ENCODE measurements at regions not wholly inside any gene's neighbourhood (a gene's known extent, or its start where the extent isn't known, plus 50 kb on each side); places are given as distances from the start of the nearest gene placed in this dataset.
"Not testable (repeated sequence)": the region's sequence is repeated elsewhere in the genome, so short reads cannot be mapped to it uniquely, and the experiment has no call there.

GRCh38 chr16:56013962-56014552 lies 138.9 kb upstream of the CES5A start:
- Histone ChIP-seq H3K27ac (ENCODE audit: low read depth, low read length) (no peak overlapping the region), H3K4me1 (ENCODE audit: insufficient read depth, low read length) (no peaks in the 10 kb centered on the region), H3K9ac (ENCODE audit: low read depth, low read length) (no peak overlapping the region), H3K36me3 (ENCODE audit: insufficient read depth, low read length) (no peaks in the 10 kb centered on the region), H3K9me3 (ENCODE audit: insufficient read depth, low read depth, low read length) (no peaks in the 10 kb centered on the region), H3K27me3 (ENCODE audit: insufficient read depth, low read length) (peaks cover 4% of the 10 kb centered on the region; the same call in 1 of the 2 replicates), H3K4me3 (ENCODE audit: low read length) (no peak overlapping the region)
- 25% methylated on average over 6 of the region's 6 CpGs for WGBS

DNA sequence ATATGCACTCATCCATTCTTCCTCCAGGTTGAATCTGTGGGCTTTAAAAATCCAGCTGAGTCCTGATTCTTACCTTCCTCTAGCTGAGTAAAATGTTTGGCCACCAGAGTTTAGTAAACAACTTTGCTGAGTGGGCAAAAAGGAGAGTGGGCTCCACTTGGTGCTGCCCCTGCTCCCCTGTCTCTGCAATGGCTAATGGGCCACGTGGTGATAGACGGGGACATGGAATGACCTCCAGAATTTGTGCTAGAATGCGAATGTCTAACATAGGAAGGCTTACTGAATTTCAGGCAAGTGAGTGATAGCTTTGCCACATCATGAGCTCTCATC lies 137.3 kb upstream of the CES5A start:
- H3K4me1 ChIP-seq (ENCODE audit: insufficient read depth, low read length): peaks cover 4% of the 10 kb centered on the region; the same call in 1 of the 2 replicates
- H3K27ac ChIP-seq (ENCODE audit: low read depth, low read length): no peak overlapping the region
- peaks cover 4% of the 10 kb centered on the region; the same call in 1 of the 2 replicates for H3K27me3 ChIP-seq (ENCODE audit: insufficient read depth, low read length)
- no peaks in the 10 kb centered on the region for H3K36me3 ChIP-seq (ENCODE audit: insufficient read depth, low read length)
- H3K9me3 ChIP-seq (ENCODE audit: insufficient read depth, low read depth, low read length): no peaks in the 10 kb centered on the region
- 63% methylated on average over 3 of the region's 3 CpGs for WGBS
- H3K9ac ChIP-seq (ENCODE audit: low read depth, low read length): no peak overlapping the region
- no peak overlapping the region for H3K4me3 ChIP-seq (ENCODE audit: low read length)

GRCh38 chr16:56011808-56012481 lies 136.8 kb upstream of the CES5A start:
- WGBS: 75% methylated on average over 3 of the region's 3 CpGs
- H3K27me3 ChIP-seq (ENCODE audit: insufficient read depth, low read length): peaks cover 4% of the 10 kb centered on the region; the same call in 1 of the 2 replicates
- no peak overlapping the region for H3K9ac ChIP-seq (ENCODE audit: low read depth, low read length)

DNA sequence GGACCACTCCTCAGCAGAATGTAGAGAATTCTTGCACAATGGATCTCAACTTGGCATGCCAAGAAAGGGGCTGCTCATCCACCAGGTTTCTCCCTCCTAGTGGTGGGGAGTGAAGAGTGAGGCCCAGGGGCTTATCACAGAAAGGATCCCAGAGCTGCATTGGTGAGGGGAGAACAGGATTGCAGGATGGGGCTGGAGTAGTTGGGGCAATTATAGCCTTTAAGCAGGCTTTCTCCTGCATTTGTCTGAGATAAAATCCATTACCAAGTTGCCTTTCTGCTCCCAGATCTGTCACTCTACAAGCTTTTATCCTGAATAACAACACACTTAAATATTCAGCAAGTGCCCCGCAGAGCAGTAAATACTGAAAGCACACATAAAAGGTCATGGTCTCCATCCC lies 130.8 kb upstream of the CES5A start:
- 49% methylated on average over 1 of the region's 1 CpG for WGBS
- Histone ChIP-seq H3K9ac (ENCODE audit: low read depth, low read length) (no peak overlapping the region), H3K4me1 (ENCODE audit: insufficient read depth, low read length) (peaks cover 10% of the 10 kb centered on the region; the same call in 1 of the 2 replicates), H3K9me3 (ENCODE audit: insufficient read depth, low read depth, low read length) (no peaks in the 10 kb centered on the region), H3K27me3 (ENCODE audit: insufficient read depth, low read length) (no peaks in the 10 kb centered on the region), H3K4me3 (ENCODE audit: low read length) (no peak overlapping the region), H3K36me3 (ENCODE audit: insufficient read depth, low read length) (no peaks in the 10 kb centered on the region), H3K27ac (ENCODE audit: low read depth, low read length) (no peak overlapping the region)

More at GRCh38 chr16:56011808-56012481, 136.8 kb upstream of the CES5A start:
- no peak overlapping the region for H3K4me3 ChIP-seq (ENCODE audit: low read length)
- no peaks in the 10 kb centered on the region for H3K36me3 ChIP-seq (ENCODE audit: insufficient read depth, low read length)
- H3K4me1 ChIP-seq (ENCODE audit: insufficient read depth, low read length): peaks cover 4% of the 10 kb centered on the region; the same call in 1 of the 2 replicates
- no peak overlapping the region for H3K27ac ChIP-seq (ENCODE audit: low read depth, low read length)
- no peaks in the 10 kb centered on the region for H3K9me3 ChIP-seq (ENCODE audit: insufficient read depth, low read depth, low read length)

DNA sequence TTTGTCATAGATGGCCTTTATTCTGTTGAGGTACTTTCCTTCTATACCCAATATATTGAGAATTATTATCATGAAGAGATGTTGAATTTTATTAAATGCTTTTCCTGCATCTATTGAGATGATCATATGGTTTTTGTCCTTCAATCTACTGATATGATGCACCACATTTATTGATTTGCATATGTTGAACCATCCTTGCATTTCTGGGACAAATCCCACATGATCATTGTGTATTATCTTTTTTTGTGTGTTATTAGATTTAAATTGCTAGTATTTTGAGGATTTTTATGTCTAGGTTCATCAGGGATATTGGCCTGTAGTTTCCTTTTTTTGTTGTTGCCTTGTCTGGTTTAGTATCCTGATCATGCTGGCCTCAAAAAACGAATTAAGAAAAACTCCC lies 124.5 kb upstream of the CES5A start:
- H3K4me1 ChIP-seq (ENCODE audit: insufficient read depth, low read length): no peaks in the 10 kb centered on the region
- WGBS: no CpG with 5 or more reads among the region's 1 CpG
- H3K9ac ChIP-seq (ENCODE audit: low read depth, low read length): no peak overlapping the region
- H3K27ac ChIP-seq (ENCODE audit: low read depth, low read length): no peak overlapping the region
- H3K27me3 ChIP-seq (ENCODE audit: insufficient read depth, low read length): no peaks in the 10 kb centered on the region
- no peaks in the 10 kb centered on the region for H3K36me3 ChIP-seq (ENCODE audit: insufficient read depth, low read length)
- H3K4me3 ChIP-seq (ENCODE audit: low read length): no peak overlapping the region
- no peaks in the 10 kb centered on the region for H3K9me3 ChIP-seq (ENCODE audit: insufficient read depth, low read depth, low read length)

- no peak overlapping the region for H3K4me3 ChIP-seq (ENCODE audit: low read length)
Observed at GRCh38 chr16:55993088-55993487, 117.9 kb upstream of the CES5A start.

DNA sequence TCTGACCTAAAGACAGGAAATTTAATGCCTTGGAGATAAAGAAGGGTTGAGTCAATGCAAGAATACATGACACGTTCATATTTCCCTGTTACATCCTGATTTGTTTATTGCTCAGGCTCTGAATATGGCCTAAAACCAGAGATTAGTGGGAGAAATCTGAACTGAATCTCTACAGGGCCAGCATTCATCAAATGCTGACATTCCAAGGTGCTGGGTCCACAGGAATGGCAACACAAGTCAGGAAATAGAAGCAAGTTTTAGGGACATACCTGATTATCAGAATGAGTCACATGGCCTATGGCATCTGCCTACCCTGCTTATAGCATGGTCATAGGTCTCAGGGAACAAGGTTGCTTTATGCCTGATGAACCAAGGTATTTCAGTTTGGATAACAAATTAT lies 117.4 kb upstream of the CES5A start:
- WGBS: 93% methylated on average over 1 of the region's 1 CpG
- no peaks in the 10 kb centered on the region for H3K27me3 ChIP-seq (ENCODE audit: insufficient read depth, low read length)
- H3K9me3 ChIP-seq (ENCODE audit: insufficient read depth, low read depth, low read length): peaks cover 9% of the 10 kb centered on the region
- H3K4me3 ChIP-seq (ENCODE audit: low read length): no peak overlapping the region
- no peak overlapping the region for H3K27ac ChIP-seq (ENCODE audit: low read depth, low read length)
- H3K9ac ChIP-seq (ENCODE audit: low read depth, low read length): no peak overlapping the region
- no peaks in the 10 kb centered on the region for H3K4me1 ChIP-seq (ENCODE audit: insufficient read depth, low read length)
- no peaks in the 10 kb centered on the region for H3K36me3 ChIP-seq (ENCODE audit: insufficient read depth, low read length)

More at GRCh38 chr16:55993088-55993487, 117.9 kb upstream of the CES5A start:
- Histone ChIP-seq H3K9ac (ENCODE audit: low read depth, low read length) (no peak overlapping the region), H3K9me3 (ENCODE audit: insufficient read depth, low read depth, low read length) (0 out of 2 replicates have a peak, but pooled peaks cover 5% of the 10 kb centered on the region), H3K27ac (ENCODE audit: low read depth, low read length) (no peak overlapping the region), H3K36me3 (ENCODE audit: insufficient read depth, low read length) (no peaks in the 10 kb centered on the region), H3K4me1 (ENCODE audit: insufficient read depth, low read length) (no peaks in the 10 kb centered on the region), H3K27me3 (ENCODE audit: insufficient read depth, low read length) (no peaks in the 10 kb centered on the region)
- WGBS: 90% methylated on average over 3 of the region's 3 CpGs

GRCh38 chr16:55991843-55992242 lies 116.7 kb upstream of the CES5A start:
- Histone ChIP-seq H3K9ac (ENCODE audit: low read depth, low read length) (no peak overlapping the region), H3K27me3 (ENCODE audit: insufficient read depth, low read length) (no peaks in the 10 kb centered on the region), H3K9me3 (ENCODE audit: insufficient read depth, low read depth, low read length) (peaks cover 9% of the 10 kb centered on the region), H3K4me1 (ENCODE audit: insufficient read depth, low read length) (no peaks in the 10 kb centered on the region), H3K4me3 (ENCODE audit: low read length) (no peak overlapping the region), H3K36me3 (ENCODE audit: insufficient read depth, low read length) (no peaks in the 10 kb centered on the region), H3K27ac (ENCODE audit: low read depth, low read length) (no peak overlapping the region)
- 94% methylated on average over 2 of the region's 2 CpGs for WGBS

DNA sequence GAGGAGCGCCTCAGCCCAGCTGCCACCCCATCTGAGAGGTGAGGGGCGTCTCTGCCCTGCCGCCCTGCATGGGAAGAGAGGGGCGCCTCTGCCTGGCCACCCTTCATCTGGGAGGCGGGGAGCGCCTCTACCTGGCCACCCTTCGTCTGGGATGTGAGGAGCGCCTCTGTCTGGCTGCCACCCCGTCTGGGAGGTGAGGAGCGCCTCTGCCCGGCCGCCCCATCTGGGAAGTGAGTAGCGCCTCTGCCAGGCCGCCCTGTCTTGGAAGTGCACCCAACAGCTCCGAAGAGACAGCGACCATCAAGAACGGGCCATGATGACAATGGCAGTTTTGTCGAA lies 114.4 kb upstream of the CES5A start:
- no peaks in the 10 kb centered on the region for H3K36me3 ChIP-seq (ENCODE audit: insufficient read depth, low read length)
- H3K9me3 ChIP-seq (ENCODE audit: insufficient read depth, low read depth, low read length): peaks cover 9% of the 10 kb centered on the region
- H3K4me1 ChIP-seq (ENCODE audit: insufficient read depth, low read length): no peaks in the 10 kb centered on the region
- no peak overlapping the region for H3K9ac ChIP-seq (ENCODE audit: low read depth, low read length)
- no peak overlapping the region for H3K27ac ChIP-seq (ENCODE audit: low read depth, low read length)
- WGBS: 97% methylated on average over 18 of the region's 18 CpGs
- H3K27me3 ChIP-seq (ENCODE audit: insufficient read depth, low read length): no peaks in the 10 kb centered on the region
- no peak overlapping the region for H3K4me3 ChIP-seq (ENCODE audit: low read length)

DNA sequence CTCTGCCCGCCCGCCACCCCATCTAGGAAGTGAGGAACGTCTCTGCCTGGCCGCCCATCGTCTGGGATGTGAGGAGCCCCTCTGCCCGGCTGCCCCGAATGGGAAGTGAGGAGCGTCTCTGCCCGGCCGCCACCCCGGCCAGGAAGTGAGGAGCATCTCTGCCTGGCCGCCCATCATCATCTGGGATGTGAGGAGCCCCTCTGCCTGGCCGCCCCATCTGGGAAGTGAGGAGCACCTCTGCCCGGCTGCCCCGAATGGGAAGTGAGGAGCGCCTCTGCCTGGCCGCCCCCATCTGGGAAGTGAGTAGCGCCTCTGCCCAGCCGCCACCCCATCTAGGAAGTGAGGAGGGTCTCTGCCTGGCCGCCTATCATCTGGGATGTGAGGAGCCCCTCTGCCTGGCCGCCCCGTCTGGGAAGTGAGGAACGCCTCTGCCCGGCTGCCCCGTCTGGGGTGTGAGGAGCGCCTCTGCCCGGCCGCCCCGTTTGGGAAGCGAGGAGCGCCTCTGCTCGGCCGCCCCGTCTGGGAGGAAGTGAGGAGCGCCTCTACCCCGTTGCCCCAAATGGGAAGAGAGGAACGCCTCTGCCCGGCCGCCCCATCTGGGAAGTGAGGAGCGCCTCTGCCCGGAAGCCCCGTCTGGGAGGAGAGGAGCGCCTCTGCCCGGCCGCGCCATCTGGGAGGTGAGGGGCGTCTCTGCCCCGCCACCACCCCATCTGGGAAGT lies 113.8 kb upstream of the CES5A start:
- not testable (repeated sequence) for H3K27ac ChIP-seq (ENCODE audit: low read depth, low read length); H3K4me3 ChIP-seq (ENCODE audit: low read length); H3K9me3 ChIP-seq (ENCODE audit: insufficient read depth, low read depth, low read length); H3K27me3 ChIP-seq (ENCODE audit: insufficient read depth, low read length); H3K9ac ChIP-seq (ENCODE audit: low read depth, low read length); H3K4me1 ChIP-seq (ENCODE audit: insufficient read depth, low read length); H3K36me3 ChIP-seq (ENCODE audit: insufficient read depth, low read length)
- WGBS: 93% methylated on average over 48 of the region's 48 CpGs

- Histone ChIP-seq H3K4me3 (ENCODE audit: low read length) (no peak overlapping the region), H3K9me3 (ENCODE audit: insufficient read depth, low read depth, low read length) (peaks cover 9% of the 10 kb centered on the region), H3K27me3 (ENCODE audit: insufficient read depth, low read length) (no peaks in the 10 kb centered on the region), H3K9ac (ENCODE audit: low read depth, low read length) (no peak overlapping the region), H3K36me3 (ENCODE audit: insufficient read depth, low read length) (no peaks in the 10 kb centered on the region), H3K4me1 (ENCODE audit: insufficient read depth, low read length) (0 out of 2 replicates have a peak, but pooled peaks cover under 1% of the 10 kb centered on the region), H3K27ac (ENCODE audit: low read depth, low read length) (no peak overlapping the region)
- WGBS: 100% methylated on average over 1 of the region's 1 CpG
Observed at GRCh38 chr16:55988013-55988412, 112.8 kb upstream of the CES5A start.
